ENCODE measurements at regions not wholly inside any gene's neighbourhood (a gene's known extent, or its start where the extent isn't known, plus 50 kb on each side); places are given as distances from the start of the nearest gene placed in this dataset.

- no peaks in the 10 kb centered on the region for H3K4me1 Mint-ChIP-seq
- H3K36me3 Mint-ChIP-seq = no peaks in the 10 kb centered on the region
- H3K4me3 Mint-ChIP-seq = no peak overlapping the region
- DNase-seq (ENCODE audit: low spot score in 2 of 2, unreplicated experiment in 2 of 2) = no peak
- no peaks in the 10 kb centered on the region for H3K9me3 Mint-ChIP-seq
- no peaks in the 10 kb centered on the region for H3K27me3 Mint-ChIP-seq (ENCODE audit: low read depth)
- no peak overlapping the region for H3K27ac Mint-ChIP-seq
- TF ChIP-seq, protein P1, sequence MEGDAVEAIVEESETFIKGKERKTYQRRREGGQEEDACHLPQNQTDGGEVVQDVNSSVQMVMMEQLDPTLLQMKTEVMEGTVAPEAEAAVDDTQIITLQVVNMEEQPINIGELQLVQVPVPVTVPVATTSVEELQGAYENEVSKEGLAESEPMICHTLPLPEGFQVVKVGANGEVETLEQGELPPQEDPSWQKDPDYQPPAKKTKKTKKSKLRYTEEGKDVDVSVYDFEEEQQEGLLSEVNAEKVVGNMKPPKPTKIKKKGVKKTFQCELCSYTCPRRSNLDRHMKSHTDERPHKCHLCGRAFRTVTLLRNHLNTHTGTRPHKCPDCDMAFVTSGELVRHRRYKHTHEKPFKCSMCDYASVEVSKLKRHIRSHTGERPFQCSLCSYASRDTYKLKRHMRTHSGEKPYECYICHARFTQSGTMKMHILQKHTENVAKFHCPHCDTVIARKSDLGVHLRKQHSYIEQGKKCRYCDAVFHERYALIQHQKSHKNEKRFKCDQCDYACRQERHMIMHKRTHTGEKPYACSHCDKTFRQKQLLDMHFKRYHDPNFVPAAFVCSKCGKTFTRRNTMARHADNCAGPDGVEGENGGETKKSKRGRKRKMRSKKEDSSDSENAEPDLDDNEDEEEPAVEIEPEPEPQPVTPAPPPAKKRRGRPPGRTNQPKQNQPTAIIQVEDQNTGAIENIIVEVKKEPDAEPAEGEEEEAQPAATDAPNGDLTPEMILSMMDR (IDR thresholded peaks at IDR 0.05; ENCODE audit: unreplicated experiment) = no peak
Observed at GRCh38 chr1:212205843-212206242, 79.4 kb upstream of the PPP2R5A start.

DNA sequence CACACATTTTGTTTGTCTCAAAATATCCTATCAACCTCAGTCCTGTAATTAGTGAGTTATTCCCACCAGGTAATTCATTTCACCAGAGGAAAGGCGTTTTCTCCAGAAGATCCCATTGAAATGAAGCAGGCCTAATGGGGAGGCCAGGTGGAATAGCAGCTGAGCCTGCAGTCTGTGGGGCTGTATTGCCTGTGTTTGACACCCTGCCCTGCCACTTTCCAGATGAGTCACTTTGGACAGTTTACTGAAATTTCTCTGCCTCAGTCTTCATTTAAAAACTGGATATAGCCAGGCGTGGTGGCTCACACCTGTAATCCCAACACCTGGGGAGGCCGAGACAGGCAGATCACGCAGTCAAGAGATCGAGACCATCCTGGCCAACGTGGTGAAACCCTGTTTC lies 78.1 kb upstream of the PPP2R5A start:
- H3K4me3 Mint-ChIP-seq = no peak overlapping the region
- TF ChIP-seq, protein P1 (IDR thresholded peaks at IDR 0.05; ENCODE audit: unreplicated experiment) = no peak
- no peaks in the 10 kb centered on the region for H3K27me3 Mint-ChIP-seq (ENCODE audit: low read depth)
- H3K9me3 Mint-ChIP-seq = no peaks in the 10 kb centered on the region
- no peaks in the 10 kb centered on the region for H3K4me1 Mint-ChIP-seq
- H3K27ac Mint-ChIP-seq = no peak overlapping the region
- no peak for DNase-seq (ENCODE audit: low spot score in 2 of 2, unreplicated experiment in 2 of 2)
- H3K36me3 Mint-ChIP-seq = no peaks in the 10 kb centered on the region

GRCh38 chr1:212207822-212208520 lies 77.2 kb upstream of the PPP2R5A start:
- Mint-ChIP-seq H3K4me3 (no peak overlapping the region), H3K4me1 (peaks cover 2% of the 10 kb centered on the region), H3K27ac (no peak overlapping the region), H3K9me3 (no peaks in the 10 kb centered on the region), H3K36me3 (no peaks in the 10 kb centered on the region), H3K27me3 (ENCODE audit: low read depth) (no peaks in the 10 kb centered on the region)
- no peak for DNase-seq (ENCODE audit: low spot score in 2 of 2, unreplicated experiment in 2 of 2)
- TF ChIP-seq, protein P1 (IDR thresholded peaks at IDR 0.05; ENCODE audit: unreplicated experiment) = no peak

DNA sequence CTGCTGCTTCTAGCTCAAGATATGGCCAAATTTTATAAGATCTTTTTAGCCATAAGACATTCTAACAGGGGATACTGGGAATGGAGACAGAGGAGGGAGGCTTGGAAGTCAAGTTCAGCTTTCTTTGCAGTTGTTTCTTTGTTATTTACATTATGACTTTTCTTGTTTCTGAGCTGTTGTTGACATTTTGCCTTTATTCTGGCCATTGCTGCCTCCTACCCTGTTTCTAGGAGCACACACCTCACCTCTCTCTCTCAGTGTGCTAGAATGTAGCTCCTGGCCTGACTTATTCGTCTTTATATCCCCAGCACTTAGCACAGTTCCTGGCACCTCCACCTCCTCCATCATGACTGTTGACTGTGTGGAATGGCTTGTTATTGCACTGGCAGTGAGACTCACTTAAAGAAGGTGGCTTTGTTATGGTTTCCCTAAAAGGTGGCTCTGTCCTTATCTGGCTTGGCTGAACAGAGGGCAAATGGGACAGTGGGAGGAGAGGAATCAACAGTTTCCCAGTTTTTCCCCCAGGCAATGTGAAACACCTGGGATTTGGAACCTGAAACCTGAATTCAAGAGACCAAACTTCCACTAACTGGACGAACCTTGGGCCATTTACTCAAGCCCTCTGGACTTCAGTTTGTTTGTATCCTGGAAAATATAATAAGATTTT lies 76.1 kb upstream of the PPP2R5A start:
- TF ChIP-seq, protein P1 (IDR thresholded peaks at IDR 0.05; ENCODE audit: unreplicated experiment) = no peak
- H3K27ac Mint-ChIP-seq = no peak overlapping the region
- H3K36me3 Mint-ChIP-seq = no peaks in the 10 kb centered on the region
- H3K4me1 Mint-ChIP-seq = peaks cover 5% of the 10 kb centered on the region
- H3K4me3 Mint-ChIP-seq = no peak overlapping the region
- H3K27me3 Mint-ChIP-seq (ENCODE audit: low read depth) = no peaks in the 10 kb centered on the region
- no peak for DNase-seq (ENCODE audit: low spot score in 2 of 2, unreplicated experiment in 2 of 2)
- H3K9me3 Mint-ChIP-seq = no peaks in the 10 kb centered on the region

- H3K4me3 Mint-ChIP-seq = no peak overlapping the region
- no peaks in the 10 kb centered on the region for H3K27me3 Mint-ChIP-seq (ENCODE audit: low read depth)
- no peak for DNase-seq (ENCODE audit: low spot score in 2 of 2, unreplicated experiment in 2 of 2)
- no peaks in the 10 kb centered on the region for H3K36me3 Mint-ChIP-seq
- peaks cover 5% of the 10 kb centered on the region for H3K4me1 Mint-ChIP-seq
- H3K9me3 Mint-ChIP-seq = peaks cover 3% of the 10 kb centered on the region
- H3K27ac Mint-ChIP-seq = no peak overlapping the region
- TF ChIP-seq, protein P1 (IDR thresholded peaks at IDR 0.05; ENCODE audit: unreplicated experiment) = no peak
Observed at GRCh38 chr1:212211371-212211770, 73.8 kb upstream of the PPP2R5A start.

All from mesothelial cell of epicardium (in vitro differentiated cells).